ENCODE measurements at regions not wholly inside any gene's neighbourhood (a gene's known extent, or its start where the extent isn't known, plus 50 kb on each side); places are given as distances from the start of the nearest gene placed in this dataset.

- TF ChIP-seq, protein P1, sequence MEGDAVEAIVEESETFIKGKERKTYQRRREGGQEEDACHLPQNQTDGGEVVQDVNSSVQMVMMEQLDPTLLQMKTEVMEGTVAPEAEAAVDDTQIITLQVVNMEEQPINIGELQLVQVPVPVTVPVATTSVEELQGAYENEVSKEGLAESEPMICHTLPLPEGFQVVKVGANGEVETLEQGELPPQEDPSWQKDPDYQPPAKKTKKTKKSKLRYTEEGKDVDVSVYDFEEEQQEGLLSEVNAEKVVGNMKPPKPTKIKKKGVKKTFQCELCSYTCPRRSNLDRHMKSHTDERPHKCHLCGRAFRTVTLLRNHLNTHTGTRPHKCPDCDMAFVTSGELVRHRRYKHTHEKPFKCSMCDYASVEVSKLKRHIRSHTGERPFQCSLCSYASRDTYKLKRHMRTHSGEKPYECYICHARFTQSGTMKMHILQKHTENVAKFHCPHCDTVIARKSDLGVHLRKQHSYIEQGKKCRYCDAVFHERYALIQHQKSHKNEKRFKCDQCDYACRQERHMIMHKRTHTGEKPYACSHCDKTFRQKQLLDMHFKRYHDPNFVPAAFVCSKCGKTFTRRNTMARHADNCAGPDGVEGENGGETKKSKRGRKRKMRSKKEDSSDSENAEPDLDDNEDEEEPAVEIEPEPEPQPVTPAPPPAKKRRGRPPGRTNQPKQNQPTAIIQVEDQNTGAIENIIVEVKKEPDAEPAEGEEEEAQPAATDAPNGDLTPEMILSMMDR (IDR thresholded peaks at IDR 0.05): no peak
- TF ChIP-seq POLR2A (IDR thresholded peaks at IDR 0.05): no peak
These were observed 135.8 kb upstream of the SH3BP4 start for GRCh38 chr2:234816056-234816455.

Data from lower leg skin (tissue), 3 donors.